Caco-2 (cell line): ENCODE measurements at regions not wholly inside any gene's neighbourhood (a gene's known extent, or its start where the extent isn't known, plus 50 kb on each side); places are given as distances from the start of the nearest gene placed in this dataset.

Experiments used
- BruUV-seq: library from RNA; stranded (reverse); fragments of 400-500 nt; replicated peaks from 2 replicates; lab custom pipeline; 2021; lab: Mats Ljungman, UMichigan
- CTCF ChIA-PET: fragments of 300-600 bp; sonication (Branson Sonifier 250); formaldehyde crosslinking; loops from one replicate; lab custom pipeline; 2022; ENCODE audit warnings: antibody characterized with exemption; lab: Charles Lee
- POLR2A ChIA-PET: fragments of 300-600 bp; sonication (Branson Sonifier 250); formaldehyde crosslinking; loops from one replicate; lab custom pipeline; 2022; ENCODE audit warnings: antibody characterized with exemption; lab: Charles Lee
- DNase-seq, 2 experiments: peaks; one replicate each; pipeline versions ENCODE4 v3.0.0 to v3.0.0-alpha.2; 2020 to 2022
- H3K27me3 ChIP-seq: replicated peaks from 2 replicates; pipeline ENCODE4 v1.6.0; 2011; ENCODE audit warnings: low read length; ENCODE audit not compliant: control insufficient read depth, insufficient read depth
- H3K36me3 ChIP-seq: 2 replicates; pipeline ENCODE4 v1.5.1; 2011; ENCODE audit warnings: low read length; ENCODE audit not compliant: control insufficient read depth, insufficient read depth
- H3K4me1 ChIP-seq: fragments of 250-450 bp; sonication (Bioruptor Pico); 2 replicates; pipeline ENCODE4 v1.5.1; 2020; ENCODE audit warnings: mild to moderate bottlenecking
- H3K4me3 ChIP-seq: 2 replicates; pipeline ENCODE4 v1.5.1; 2011; ENCODE audit warnings: low read depth, mild to moderate bottlenecking, control low read depth, low read length
- H3K9me3 ChIP-seq: fragments of 250-450 bp; sonication (Bioruptor Pico); 2 replicates; pipeline ENCODE4 v1.5.1; 2020; ENCODE audit warnings: mild to moderate bottlenecking, moderate library complexity
- H3K27ac Mint-ChIP-seq: one replicate; pipeline ENCODE4 v1.8.0; 2022; ENCODE audit warnings: mixed read lengths; ENCODE audit not compliant: unreplicated experiment
- H3K27me3 Mint-ChIP-seq: one replicate; pipeline ENCODE4 v1.8.0; 2022; ENCODE audit warnings: mixed read lengths; ENCODE audit not compliant: insufficient read depth, unreplicated experiment
- H3K36me3 Mint-ChIP-seq: one replicate; pipeline ENCODE4 v1.8.0; 2022; ENCODE audit warnings: mild to moderate bottlenecking, mixed read lengths; ENCODE audit not compliant: insufficient read depth, unreplicated experiment
- H3K4me1 Mint-ChIP-seq: one replicate; pipeline ENCODE4 v1.8.0; 2022; ENCODE audit warnings: low read depth, mixed read lengths; ENCODE audit not compliant: unreplicated experiment
- H3K4me3 Mint-ChIP-seq: one replicate; pipeline ENCODE4 v1.8.0; 2022; ENCODE audit warnings: mild to moderate bottlenecking, moderate library complexity, mixed read lengths; ENCODE audit not compliant: unreplicated experiment
- H3K9me3 Mint-ChIP-seq: one replicate; pipeline ENCODE4 v1.8.0; 2022; ENCODE audit warnings: mixed read lengths; ENCODE audit not compliant: unreplicated experiment
- intact Hi-C: fragments of 100-400 bp; cut with micrococcal nuclease; formaldehyde crosslinking; loops from one replicate; pipeline ENCODE4 v1.10.0; 2022; ENCODE audit not compliant: unreplicated experiment
- TF ChIP-seq, protein P1 (sequence below), 2 experiments: fragments of 200-600 bp in 1 of 2; IDR thresholded peaks; 1 replicate in 1 of 2; 2 replicates in 1 of 2; pipeline versions ENCODE4 v1.5.1 to v1.8.0; 2011 to 2022; ENCODE audit warnings: antibody characterized with exemption in 1 of 2, control low read depth in 1 of 2, inconsistent platforms in 1 of 2, low read depth in 1 of 2, low read length in 1 of 2, mild to moderate bottlenecking in 1 of 2, moderate library complexity in 1 of 2; ENCODE audit not compliant: insufficient read depth in 1 of 2, severe bottlenecking in 1 of 2, unreplicated experiment in 1 of 2

DNA sequence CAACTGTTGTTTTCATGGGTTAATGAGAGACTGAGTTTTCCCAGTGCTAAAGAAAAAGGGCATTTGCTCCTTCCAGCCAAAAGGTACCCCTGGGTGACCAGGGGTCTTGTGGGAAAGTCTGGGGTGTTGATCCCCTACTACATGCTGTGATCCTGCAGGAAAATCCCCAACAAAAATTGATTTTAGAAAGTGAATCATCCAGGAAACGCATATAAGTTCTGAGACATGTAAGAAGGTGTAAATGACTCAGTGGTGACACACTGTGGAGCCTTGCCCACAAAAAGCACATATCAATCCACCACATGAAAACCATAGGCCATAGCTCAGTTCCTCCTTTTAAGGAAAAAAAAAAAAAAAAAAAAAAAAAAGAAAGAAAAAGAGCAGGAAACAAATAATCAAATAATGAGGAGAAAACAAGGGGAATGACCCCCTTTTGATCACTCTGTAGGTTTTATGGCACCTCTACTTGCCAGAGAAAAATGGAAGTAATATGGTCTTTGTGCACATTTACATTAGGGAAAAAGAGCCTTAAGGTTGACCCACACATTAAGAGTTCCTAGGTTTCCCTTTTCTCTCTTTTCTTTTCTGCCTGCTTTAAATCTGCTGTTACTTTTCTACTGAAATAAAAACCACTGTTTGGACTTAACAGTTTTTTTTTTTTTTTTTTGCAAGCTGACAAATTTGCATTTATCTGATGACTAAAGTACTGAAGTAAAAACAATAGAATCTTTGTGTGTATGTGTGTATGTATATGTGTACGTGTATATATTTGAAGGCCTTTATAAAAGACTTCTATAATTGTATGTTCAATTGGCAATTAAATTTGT, 386.0 kb downstream of the KIF20B start:
- DNase-seq: no peak
- no peaks in the 10 kb centered on the region for H3K36me3 Mint-ChIP-seq
- BruUV-seq: no TSS peak
- H3K4me1 Mint-ChIP-seq: no peaks in the 10 kb centered on the region
- intact Hi-C loops: loop anchor here (1.0 kb wide), 1 partner anchor 294 kb away; no protein-coding TSS in a partner anchor
- Histone ChIP-seq H3K4me3 (no peak overlapping the region), H3K27me3 (no peaks in the 10 kb centered on the region), H3K36me3 (no peaks in the 10 kb centered on the region), H3K4me1 (no peaks in the 10 kb centered on the region), H3K9me3 (no peaks in the 10 kb centered on the region)
- H3K27ac Mint-ChIP-seq: no peak overlapping the region
- H3K9me3 Mint-ChIP-seq: no peaks in the 10 kb centered on the region
- peaks cover 9% of the 10 kb centered on the region for H3K27me3 Mint-ChIP-seq
- ChIA-PET CTCF (interaction anchor here (0.6 kb wide), 1 partner anchor 48 kb away, joined by 3 read pairs; no protein-coding TSS in a partner anchor), POLR2A (interaction anchor here (0.6 kb wide), 1 partner anchor 616 kb away, joined by 10 read pairs; no protein-coding TSS in a partner anchor)
- TF ChIP-seq, protein P1, sequence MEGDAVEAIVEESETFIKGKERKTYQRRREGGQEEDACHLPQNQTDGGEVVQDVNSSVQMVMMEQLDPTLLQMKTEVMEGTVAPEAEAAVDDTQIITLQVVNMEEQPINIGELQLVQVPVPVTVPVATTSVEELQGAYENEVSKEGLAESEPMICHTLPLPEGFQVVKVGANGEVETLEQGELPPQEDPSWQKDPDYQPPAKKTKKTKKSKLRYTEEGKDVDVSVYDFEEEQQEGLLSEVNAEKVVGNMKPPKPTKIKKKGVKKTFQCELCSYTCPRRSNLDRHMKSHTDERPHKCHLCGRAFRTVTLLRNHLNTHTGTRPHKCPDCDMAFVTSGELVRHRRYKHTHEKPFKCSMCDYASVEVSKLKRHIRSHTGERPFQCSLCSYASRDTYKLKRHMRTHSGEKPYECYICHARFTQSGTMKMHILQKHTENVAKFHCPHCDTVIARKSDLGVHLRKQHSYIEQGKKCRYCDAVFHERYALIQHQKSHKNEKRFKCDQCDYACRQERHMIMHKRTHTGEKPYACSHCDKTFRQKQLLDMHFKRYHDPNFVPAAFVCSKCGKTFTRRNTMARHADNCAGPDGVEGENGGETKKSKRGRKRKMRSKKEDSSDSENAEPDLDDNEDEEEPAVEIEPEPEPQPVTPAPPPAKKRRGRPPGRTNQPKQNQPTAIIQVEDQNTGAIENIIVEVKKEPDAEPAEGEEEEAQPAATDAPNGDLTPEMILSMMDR (IDR thresholded peaks at IDR 0.05; ENCODE audit: insufficient read depth in 1 of 2, low read depth in 1 of 2, low read length in 1 of 2, severe bottlenecking in 1 of 2, unreplicated experiment in 1 of 2): no peak
- no peak overlapping the region for H3K4me3 Mint-ChIP-seq

DNA sequence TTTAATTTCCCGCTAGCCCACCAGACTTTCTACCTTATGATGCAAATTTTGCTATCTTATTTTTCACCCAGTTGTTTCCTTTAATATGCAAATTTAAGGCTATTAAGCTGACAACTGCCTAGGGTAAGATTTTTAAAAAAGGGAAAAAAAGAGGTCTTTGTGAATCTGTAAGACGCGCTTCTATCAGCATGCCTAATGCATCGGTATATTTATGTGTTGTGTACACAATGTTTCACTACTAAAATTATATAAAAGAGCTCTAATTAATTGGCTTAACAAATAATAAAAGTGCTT, 386.6 kb downstream of the KIF20B start:
- intact Hi-C loops: no loop called here
- peaks cover 9% of the 10 kb centered on the region for H3K27me3 Mint-ChIP-seq
- H3K9me3 Mint-ChIP-seq: no peaks in the 10 kb centered on the region
- CTCF ChIA-PET: no interaction called here
- no peaks in the 10 kb centered on the region for H3K27me3 ChIP-seq
- no peaks in the 10 kb centered on the region for H3K4me1 ChIP-seq
- H3K4me1 Mint-ChIP-seq: no peaks in the 10 kb centered on the region
- H3K9me3 ChIP-seq: no peaks in the 10 kb centered on the region
- no peak overlapping the region for H3K27ac Mint-ChIP-seq
- TF ChIP-seq, protein P1 (IDR thresholded peaks at IDR 0.05; ENCODE audit: insufficient read depth in 1 of 2, low read depth in 1 of 2, low read length in 1 of 2, severe bottlenecking in 1 of 2, unreplicated experiment in 1 of 2): no peak
- no peak for DNase-seq
- no peaks in the 10 kb centered on the region for H3K36me3 Mint-ChIP-seq
- no peak overlapping the region for H3K4me3 Mint-ChIP-seq
- POLR2A ChIA-PET: no interaction called here
- no peak overlapping the region for H3K4me3 ChIP-seq
- no peaks in the 10 kb centered on the region for H3K36me3 ChIP-seq
- no TSS peak for BruUV-seq

DNA sequence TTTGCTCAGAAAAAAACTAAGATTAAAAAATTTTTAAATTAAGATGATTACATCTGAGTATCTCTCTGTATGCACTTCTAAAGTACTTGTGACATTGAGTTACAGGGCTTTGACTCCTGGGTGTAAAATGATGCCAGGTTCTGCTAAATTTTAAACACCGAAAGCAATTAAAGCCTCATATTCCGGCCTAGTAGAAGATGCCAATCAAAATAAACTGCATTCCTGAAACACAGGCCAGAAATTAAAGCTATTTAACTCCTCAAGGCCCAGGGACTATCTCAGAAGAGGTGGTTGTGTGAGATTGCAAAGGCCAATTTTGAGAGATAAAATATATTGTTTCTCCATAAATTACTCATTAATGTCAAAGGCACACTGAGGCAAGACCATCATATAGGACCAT, 388.3 kb downstream of the KIF20B start:
- no peaks in the 10 kb centered on the region for H3K9me3 Mint-ChIP-seq
- intact Hi-C loops: no loop called here
- no TSS peak for BruUV-seq
- peaks cover 9% of the 10 kb centered on the region for H3K27me3 Mint-ChIP-seq
- no peaks in the 10 kb centered on the region for H3K4me1 Mint-ChIP-seq
- CTCF ChIA-PET: interaction anchor here (0.6 kb wide), 1 partner anchor 51 kb away, joined by 3 read pairs; no protein-coding TSS in a partner anchor
- Histone ChIP-seq H3K36me3 (no peaks in the 10 kb centered on the region), H3K9me3 (no peaks in the 10 kb centered on the region), H3K4me3 (no peak overlapping the region), H3K4me1 (no peaks in the 10 kb centered on the region), H3K27me3 (no peaks in the 10 kb centered on the region)
- TF ChIP-seq, protein P1 (IDR thresholded peaks at IDR 0.05; ENCODE audit: insufficient read depth in 1 of 2, low read depth in 1 of 2, low read length in 1 of 2, severe bottlenecking in 1 of 2, unreplicated experiment in 1 of 2): no peak
- no peak overlapping the region for H3K27ac Mint-ChIP-seq
- H3K36me3 Mint-ChIP-seq: no peaks in the 10 kb centered on the region
- DNase-seq: no peak
- POLR2A ChIA-PET: no interaction called here
- H3K4me3 Mint-ChIP-seq: no peak overlapping the region
